B cell (primary cell): ENCODE measurements at regions not wholly inside any gene's neighbourhood (a gene's known extent, or its start where the extent isn't known, plus 50 kb on each side); places are given as distances from the start of the nearest gene placed in this dataset.
"Not testable (repeated sequence)": the region's sequence is repeated elsewhere in the genome, so short reads cannot be mapped to it uniquely, and the experiment has no call there.

ENCODE experiments used
- EZH2 ChIP-seq: IDR thresholded peaks from 2 replicates; pipeline ENCODE4 v1.6.1; 2012; ENCODE audit warnings: borderline replicate concordance, low read depth, mild to moderate bottlenecking, moderate library complexity, low read length; ENCODE audit not compliant: insufficient read depth, poor library complexity, severe bottlenecking
- TF ChIP-seq, protein P1 (sequence below): fragments of 200-600 bp; IDR thresholded peaks from one replicate; pipeline ENCODE4 v1.8.0; 2022; ENCODE audit warnings: antibody characterized with exemption, mild to moderate bottlenecking

DNA sequence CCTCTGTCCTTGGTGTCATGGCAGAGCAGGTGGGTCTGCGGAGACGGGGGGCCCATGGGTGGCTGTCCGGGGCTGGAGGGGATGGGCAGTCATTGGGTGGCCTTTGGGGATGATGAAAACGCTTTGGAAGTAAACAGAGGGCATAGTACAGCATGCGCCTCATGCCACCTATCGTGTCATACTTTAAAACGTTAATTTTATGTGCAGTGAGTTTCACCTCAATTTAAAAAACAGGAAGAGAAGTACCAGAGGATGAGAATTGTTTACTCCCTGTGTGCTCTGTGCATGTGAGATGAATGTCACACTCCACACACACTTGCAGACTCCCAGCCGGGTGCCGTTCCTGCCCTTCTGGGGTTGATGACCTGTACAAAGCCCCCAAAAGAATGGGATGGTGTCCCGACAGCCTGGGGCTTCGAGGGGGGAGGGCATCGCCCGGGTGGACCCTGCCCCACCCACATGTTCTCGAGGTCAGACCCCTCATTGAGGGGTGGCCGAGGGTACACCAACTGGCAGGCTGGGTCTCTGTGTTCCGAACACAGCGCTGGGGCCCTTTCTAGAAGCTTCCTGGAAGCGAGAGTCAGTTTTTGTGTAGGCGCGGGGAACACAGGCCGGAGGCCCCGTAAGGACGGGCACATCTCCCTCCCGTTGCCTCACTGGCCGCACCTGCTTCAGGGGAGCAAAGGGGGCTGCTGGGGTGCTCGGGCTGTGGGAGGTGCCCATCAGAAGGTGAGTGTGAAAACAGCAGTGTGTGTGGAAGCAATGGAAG is 153.2 kb downstream of the LAT start:
- TF ChIP-seq EZH2: not testable (repeated sequence)
- TF ChIP-seq, protein P1, sequence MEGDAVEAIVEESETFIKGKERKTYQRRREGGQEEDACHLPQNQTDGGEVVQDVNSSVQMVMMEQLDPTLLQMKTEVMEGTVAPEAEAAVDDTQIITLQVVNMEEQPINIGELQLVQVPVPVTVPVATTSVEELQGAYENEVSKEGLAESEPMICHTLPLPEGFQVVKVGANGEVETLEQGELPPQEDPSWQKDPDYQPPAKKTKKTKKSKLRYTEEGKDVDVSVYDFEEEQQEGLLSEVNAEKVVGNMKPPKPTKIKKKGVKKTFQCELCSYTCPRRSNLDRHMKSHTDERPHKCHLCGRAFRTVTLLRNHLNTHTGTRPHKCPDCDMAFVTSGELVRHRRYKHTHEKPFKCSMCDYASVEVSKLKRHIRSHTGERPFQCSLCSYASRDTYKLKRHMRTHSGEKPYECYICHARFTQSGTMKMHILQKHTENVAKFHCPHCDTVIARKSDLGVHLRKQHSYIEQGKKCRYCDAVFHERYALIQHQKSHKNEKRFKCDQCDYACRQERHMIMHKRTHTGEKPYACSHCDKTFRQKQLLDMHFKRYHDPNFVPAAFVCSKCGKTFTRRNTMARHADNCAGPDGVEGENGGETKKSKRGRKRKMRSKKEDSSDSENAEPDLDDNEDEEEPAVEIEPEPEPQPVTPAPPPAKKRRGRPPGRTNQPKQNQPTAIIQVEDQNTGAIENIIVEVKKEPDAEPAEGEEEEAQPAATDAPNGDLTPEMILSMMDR: not testable (repeated sequence)
